K562 (cell line): ENCODE measurements at regions not wholly inside any gene's neighbourhood (a gene's known extent, or its start where the extent isn't known, plus 50 kb on each side); places are given as distances from the start of the nearest gene placed in this dataset.

Experiments
- ATAC-seq: fragments of 200-7000 bp; cut with Tn5 transposase; 3 replicates; pipeline ENCODE4 v1.9.1; 2020; ENCODE audit warnings: moderate library complexity
- BruUV-seq: library from RNA; stranded (reverse); fragments of 400-500 nt; replicated peaks from 2 replicates; lab custom pipeline; 2021; lab: Mats Ljungman, UMichigan
- CTCF ChIA-PET: fragments of 300-600 bp; formaldehyde crosslinking; extraction: SDS; loops from one replicate; lab custom pipeline; 2021; ENCODE audit warnings: low intra/inter-chr PET ratio; lab: Yijun Ruan, JAX
- POLR2A ChIA-PET: fragments of 300-600, 350-650 bp; sonication (Branson Sonifier 250); formaldehyde crosslinking; extraction: SDS; loops from one replicate; lab custom pipeline; 2021; ENCODE audit warnings: antibody characterized with exemption, inconsistent platforms; lab: Yijun Ruan, JAX
- DNase-seq, 4 experiments: peaks; one replicate each; pipeline versions ENCODE4 v3.0.0 to v3.0.0-alpha.2; 2011 to 2018; ENCODE audit warnings: low spot score in 3 of 4, mixed read lengths in 3 of 4; ENCODE audit errors: extremely low read depth in 1 of 4
- FAIRE-seq: peaks from 2 replicates; lab custom pipeline; 2011; peaks lifted over from hg19 to GRCh38; lab: Jason Lieb, UNC
- H2AFZ ChIP-seq: 2 replicates; pipeline ENCODE4 v1.6.0; 2011; ENCODE audit warnings: low read depth, low read length, control low read depth, inconsistent platforms
- H3K27ac ChIP-seq: fragments of 200-600 bp; 3 replicates; pipeline ENCODE4 v1.8.0; 2011; ENCODE audit warnings: low read depth, mild to moderate bottlenecking, control low read depth, inconsistent platforms, low read length, moderate library complexity, mixed read lengths; ENCODE audit errors: extremely low read depth
- H3K27me3 ChIP-seq, 2 experiments: fragments of 300-600 bp in 1 of 2; 2 replicates in 1 of 2; 3 replicates in 1 of 2; pipeline versions ENCODE4 v1.6.0 to v1.8.0; 2011; ENCODE audit warnings: inconsistent platforms in 2 of 2, low read length in 2 of 2, mild to moderate bottlenecking in 1 of 2, mixed read lengths in 1 of 2, moderate library complexity in 1 of 2; ENCODE audit not compliant: control insufficient read depth in 2 of 2, insufficient read depth in 2 of 2
- H3K36me3 ChIP-seq: fragments of 300-600 bp; 3 replicates; pipeline ENCODE4 v1.8.0; 2011; ENCODE audit warnings: mild to moderate bottlenecking, low read length, inconsistent platforms; ENCODE audit not compliant: control insufficient read depth, insufficient read depth
- H3K4me1 ChIP-seq, 2 experiments: fragments of 200-600 bp in 1 of 2; replicated peaks in 1 of 2; 2 replicates in 1 of 2; 3 replicates in 1 of 2; pipeline versions ENCODE4 v1.5.1 to v1.8.0; 2011; ENCODE audit warnings: inconsistent platforms in 2 of 2, low read length in 2 of 2, mild to moderate bottlenecking in 1 of 2, mixed read lengths in 1 of 2, moderate library complexity in 1 of 2; ENCODE audit not compliant: control insufficient read depth in 2 of 2, insufficient read depth in 2 of 2
- H3K4me2 ChIP-seq: 2 replicates; pipeline ENCODE4 v1.6.1; 2011; ENCODE audit warnings: low read length, control low read depth, inconsistent platforms, mixed read lengths; ENCODE audit not compliant: insufficient read depth
- H3K4me3 ChIP-seq: fragments of 200-600 bp; sonication (generic), shearing (Covaris generic); 2 replicates; pipeline ENCODE4 v1.5.1; 2016; ENCODE audit warnings: control low read depth, inconsistent platforms
- H3K79me2 ChIP-seq: fragments of 200-600 bp; 3 replicates; pipeline ENCODE4 v1.8.0; 2011; ENCODE audit warnings: low read length, inconsistent platforms; ENCODE audit not compliant: control insufficient read depth, insufficient read depth
- H3K9ac ChIP-seq, 2 experiments: 2 replicates each; pipeline versions ENCODE4 v1.6.0 to v1.6.1; 2011; ENCODE audit warnings: low read depth in 2 of 2, low read length in 2 of 2, control low read depth in 1 of 2, inconsistent platforms in 1 of 2, mild to moderate bottlenecking in 1 of 2, mixed read lengths in 1 of 2; ENCODE audit not compliant: insufficient read depth in 1 of 2
- H3K9me1 ChIP-seq: one replicate; pipeline ENCODE4 v1.6.0; 2011; ENCODE audit warnings: inconsistent platforms, mild to moderate bottlenecking, low read length, moderate library complexity; ENCODE audit not compliant: control insufficient read depth, insufficient read depth
- H3K9me3 ChIP-seq: replicated peaks from 2 replicates; pipeline ENCODE4 v1.5.1; 2011; ENCODE audit warnings: low read depth, low read length, inconsistent platforms; ENCODE audit not compliant: control insufficient read depth, insufficient read depth
- H4K20me1 ChIP-seq: replicated peaks from 2 replicates; pipeline ENCODE4 v1.6.1; 2011; ENCODE audit warnings: low read length, inconsistent platforms, mixed read lengths; ENCODE audit not compliant: control insufficient read depth, insufficient read depth
- BRCA1 ChIP-seq, 2 experiments: fragments of 450-650 bp in 1 of 2; sonication (generic) in 1 of 2; formaldehyde crosslinking in 1 of 2; IDR thresholded peaks; 2 replicates each; pipeline versions ENCODE4 v1.5.0 to v1.6.1; 2017 to 2020; ENCODE audit warnings: mild to moderate bottlenecking in 1 of 2, missing genetic modification reagents in 1 of 2
- CCAR2 ChIP-seq: fragments of 200-400 bp; formaldehyde crosslinking; IDR thresholded peaks from 2 replicates; pipeline ENCODE4 v1.6.1; 2017; ENCODE audit warnings: mild to moderate bottlenecking, low read depth, low read length
- COPS2 ChIP-seq: fragments of 450-650 bp; conservative IDR thresholded peaks from 2 replicates; pipeline ENCODE4 v1.6.1; 2016; ENCODE audit warnings: mild to moderate bottlenecking, moderate library complexity
- FOSL1 ChIP-seq: fragments of 200-800 bp; sonication (Bioruptor generic); conservative IDR thresholded peaks from 2 replicates; pipeline ENCODE4 v1.6.1; 2016; ENCODE audit warnings: missing genetic modification characterization, missing compliant biosample characterization
- HDAC6 ChIP-seq: IDR thresholded peaks from 2 replicates; pipeline ENCODE4 v1.6.1; 2012; ENCODE audit warnings: low read depth, mild to moderate bottlenecking, control low read depth, inconsistent platforms, low read length, moderate library complexity
- HDAC8 ChIP-seq: fragments of 450-650 bp; IDR thresholded peaks from 2 replicates; pipeline ENCODE4 v1.6.1; 2016; ENCODE audit warnings: mild to moderate bottlenecking, missing genetic modification characterization, moderate library complexity, missing compliant biosample characterization
- PCBP2 ChIP-seq: fragments of 200-400 bp; formaldehyde crosslinking; IDR thresholded peaks from 2 replicates; pipeline ENCODE4 v1.6.1; 2018; ENCODE audit warnings: low read length, low read depth, mild to moderate bottlenecking, moderate library complexity; ENCODE audit not compliant: poor library complexity, severe bottlenecking
- XRCC4 ChIP-seq: IDR thresholded peaks from one replicate; pipeline ENCODE4 v1.6.1; 2011; ENCODE audit not compliant: insufficient read depth, insufficient read length; ENCODE audit errors: extremely low read depth
- YBX1 ChIP-seq: fragments of 450-650 bp; IDR thresholded peaks from 2 replicates; pipeline ENCODE4 v1.7.1; 2016; ENCODE audit warnings: mild to moderate bottlenecking
- ZNF184 ChIP-seq: sonication (generic); formaldehyde crosslinking; IDR thresholded peaks from 2 replicates; pipeline ENCODE4 v1.5.0; 2020; ENCODE audit warnings: missing genetic modification reagents
- ZNF253 ChIP-seq: fragments of 250-450 bp; sonication (Bioruptor Pico); conservative IDR thresholded peaks from 2 replicates; pipeline ENCODE4 v1.6.1; 2021; ENCODE audit warnings: mild to moderate bottlenecking
- ZNF263 ChIP-seq: sonication (generic); formaldehyde crosslinking; IDR thresholded peaks from 2 replicates; pipeline ENCODE4 v1.8.0; 2022; ENCODE audit warnings: mild to moderate bottlenecking, missing genetic modification reagents, borderline replicate concordance
- ZNF316 ChIP-seq: fragments of 450-650 bp; IDR thresholded peaks from 2 replicates; pipeline ENCODE4 v1.6.1; 2016
- WGBS: fragments of 100-300 bp; shearing (Covaris generic); methylation state at CpG from one replicate; pipeline ENCODE4 v1.1.6; 2016; ENCODE audit warnings: low coverage, mixed read lengths; ENCODE audit not compliant: insufficient coverage; ENCODE audit errors: missing lambda C conversion rate; 5-methylcytosine and 5-hydroxymethylcytosine counted together
- in situ Hi-C: fragments of 300-500 bp; cut with MboI; formaldehyde crosslinking; loops from 4 replicates; pipeline ENCODE4 v1.15.0; 2018; ENCODE audit warnings: inconsistent platforms, mixed read lengths
- intact Hi-C: fragments of 100-400 bp; cut with micrococcal nuclease; formaldehyde crosslinking; loops from 2 replicates; pipeline ENCODE4 v1.14.2; 2022

GRCh38 chr5:165104611-165105010 lies 1599.2 kb downstream of the MAT2B start:
- Histone ChIP-seq H2AFZ (no peak overlapping the region), H3K79me2 (no peaks in the 10 kb centered on the region), H3K9me1 (no peaks in the 10 kb centered on the region), H4K20me1 (no peaks in the 10 kb centered on the region), H3K9me3 (no peaks in the 10 kb centered on the region), H3K4me1 (no peaks in the 10 kb centered on the region), H3K9ac (no peak overlapping the region), H3K27ac (no peak overlapping the region), H3K4me3 (no peak overlapping the region), H3K4me2 (no peak overlapping the region), H3K27me3 (no peaks in the 10 kb centered on the region), H3K36me3 (no peaks in the 10 kb centered on the region)
- TF ChIP-seq HDAC8 (tag) (no peak), YBX1 (no peak), FOSL1 (tag) (no peak), ZNF263 (CRISPR knock-in tag) (no peak), ZNF253 (CRISPR knock-in tag) (no peak), CCAR2 (no peak), BRCA1 (IDR thresholded peaks at IDR 0.05) (no peak), BRCA1 (CRISPR knock-in tag; IDR thresholded peaks at IDR 0.05) (no peak), COPS2 (no peak), PCBP2 (no peak), HDAC6 (no peak), ZNF184 (no peak), XRCC4 (no peak), ZNF316 (no peak)
- POLR2A ChIA-PET, result no interaction called here
- FAIRE-seq (no peak), DNase-seq (no peak), ATAC-seq (no peak)
- BruUV-seq, result no TSS peak
- intact Hi-C loops, result no loop called here
- WGBS, result 0% methylated on average over 4 of the region's 4 CpGs
- in situ Hi-C loops, result no loop called here
- CTCF ChIA-PET, result no interaction called here
